Amniotic epithelial cell (primary cell): ENCODE measurements at regions not wholly inside any gene's neighbourhood (a gene's known extent, or its start where the extent isn't known, plus 50 kb on each side); places are given as distances from the start of the nearest gene placed in this dataset.

ENCODE experiments used
- DNase-seq: peaks from one replicate; pipeline ENCODE4 v3.0.0-alpha.2; 2010; ENCODE audit warnings: low read depth

DNA sequence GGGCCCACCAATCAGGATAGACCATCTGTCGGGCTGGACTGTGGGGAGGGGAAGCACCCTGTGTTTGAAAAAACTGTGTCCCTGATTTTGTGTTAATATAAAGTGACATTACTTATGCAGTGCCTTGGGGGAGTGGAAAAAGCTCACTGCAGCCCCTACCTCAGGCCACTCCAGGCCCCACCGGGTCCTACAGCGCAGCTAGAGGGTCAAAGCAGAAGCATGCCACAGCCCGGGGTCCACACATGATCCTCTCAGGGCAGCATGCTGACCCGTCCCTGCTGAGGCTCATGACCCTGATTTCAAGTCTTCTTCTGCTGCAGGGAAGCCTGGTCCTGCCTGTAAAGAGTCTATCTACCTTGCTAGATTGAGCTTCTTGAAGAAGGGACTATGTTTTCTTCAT, 133.0 kb upstream of the PLCB4 start:
- no peak for DNase-seq

DNA sequence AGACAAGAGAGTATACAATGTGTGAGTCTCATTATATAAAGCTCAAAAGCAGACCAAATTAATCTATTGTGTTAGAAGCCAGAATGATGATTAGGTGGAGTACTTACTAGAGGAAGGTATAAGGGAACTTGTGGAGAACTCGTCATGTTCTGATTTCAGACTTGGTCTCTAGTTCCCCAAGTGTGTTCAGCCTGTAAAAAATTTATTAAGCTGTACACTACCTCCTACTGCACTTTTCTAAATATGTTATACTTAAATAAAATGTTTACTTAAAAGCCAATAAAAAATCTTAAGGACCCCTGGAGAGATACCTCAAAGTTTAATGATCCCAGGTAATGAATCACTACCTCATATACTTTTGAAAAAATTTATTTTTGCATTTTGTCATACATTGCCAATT, 130.4 kb upstream of the PLCB4 start:
- DNase-seq, result no peak

DNA sequence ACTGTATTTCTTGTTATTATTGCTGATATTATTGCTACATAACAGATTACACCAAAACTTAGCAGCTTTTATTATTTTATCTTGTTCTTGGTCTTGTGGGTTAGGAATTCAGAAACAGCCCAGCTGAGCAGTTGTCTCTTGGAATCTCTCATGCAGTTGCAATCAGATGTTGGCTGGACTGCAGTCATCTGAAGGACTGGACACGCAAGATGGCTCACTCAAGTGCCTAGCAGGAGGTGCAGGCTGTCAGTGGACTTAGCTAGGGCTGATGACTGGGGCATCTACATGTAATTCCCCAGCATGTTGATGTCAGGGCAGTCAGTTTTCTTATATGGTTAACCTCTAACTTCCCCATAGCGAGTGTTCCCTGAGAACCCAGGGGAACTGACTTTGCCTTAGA, 128.6 kb upstream of the PLCB4 start:
- DNase-seq, result no peak

DNA sequence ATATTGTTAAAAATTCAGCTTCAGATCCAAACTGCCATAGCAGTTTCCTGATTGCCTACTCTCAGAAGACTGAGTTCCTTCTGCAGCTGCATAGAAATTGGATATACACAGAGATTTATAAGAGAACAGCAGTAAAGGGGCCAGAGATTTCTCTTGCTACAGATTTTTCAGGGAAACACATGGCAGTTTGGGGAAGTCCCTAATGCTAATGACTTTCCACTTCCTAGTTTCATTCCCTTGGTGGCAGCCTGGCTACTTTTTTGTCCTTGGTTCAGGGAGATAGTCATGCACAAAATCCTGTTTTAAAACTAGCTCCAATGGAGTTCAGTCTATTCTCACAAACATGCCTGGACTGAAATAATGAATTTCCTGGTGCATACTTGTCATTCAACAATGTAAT, 125.3 kb upstream of the PLCB4 start:
- no peak for DNase-seq

DNA sequence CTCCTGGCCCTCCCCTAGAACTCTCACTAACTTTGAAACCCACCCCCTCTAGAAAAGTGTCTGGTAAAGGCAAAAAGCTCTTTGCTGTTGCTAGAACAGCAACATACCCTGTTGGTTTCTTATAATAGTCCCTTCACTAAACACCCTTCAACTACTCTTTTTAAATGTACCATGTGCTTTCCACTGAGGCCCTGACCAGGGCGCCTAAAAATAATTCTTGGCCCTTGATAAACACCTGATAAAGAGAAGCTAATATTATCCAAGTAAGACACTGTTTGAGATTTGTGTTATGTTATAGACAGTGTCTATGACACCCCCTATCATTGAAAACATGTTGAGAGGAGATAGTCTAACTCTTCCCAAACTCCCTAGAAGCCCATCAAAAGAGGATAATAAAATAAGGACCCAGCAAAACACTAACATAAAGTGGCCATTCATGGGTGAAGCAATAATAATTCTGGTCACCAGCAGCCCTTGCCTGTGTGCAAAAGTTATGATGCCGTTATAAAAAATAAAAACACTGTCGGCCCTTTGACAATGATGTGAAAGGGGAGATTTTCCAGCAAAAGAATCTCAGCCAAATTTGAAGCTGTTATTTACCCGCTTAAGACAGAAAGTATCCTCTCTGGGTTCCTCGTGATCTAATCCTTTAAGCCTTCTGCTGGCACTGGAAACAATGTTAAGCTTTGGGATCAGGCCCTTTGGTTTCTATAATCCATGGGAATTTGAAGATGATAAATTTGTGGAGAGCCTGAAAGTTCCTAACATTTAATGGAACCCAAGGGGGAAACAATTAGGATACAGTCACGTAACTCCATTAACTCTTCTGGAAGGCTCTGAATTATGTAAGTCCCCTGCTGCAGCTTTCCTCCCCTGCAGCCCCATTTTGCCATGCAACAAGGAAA, 122.6 kb upstream of the PLCB4 start:
- DNase-seq, result peak; percentile 25

DNA sequence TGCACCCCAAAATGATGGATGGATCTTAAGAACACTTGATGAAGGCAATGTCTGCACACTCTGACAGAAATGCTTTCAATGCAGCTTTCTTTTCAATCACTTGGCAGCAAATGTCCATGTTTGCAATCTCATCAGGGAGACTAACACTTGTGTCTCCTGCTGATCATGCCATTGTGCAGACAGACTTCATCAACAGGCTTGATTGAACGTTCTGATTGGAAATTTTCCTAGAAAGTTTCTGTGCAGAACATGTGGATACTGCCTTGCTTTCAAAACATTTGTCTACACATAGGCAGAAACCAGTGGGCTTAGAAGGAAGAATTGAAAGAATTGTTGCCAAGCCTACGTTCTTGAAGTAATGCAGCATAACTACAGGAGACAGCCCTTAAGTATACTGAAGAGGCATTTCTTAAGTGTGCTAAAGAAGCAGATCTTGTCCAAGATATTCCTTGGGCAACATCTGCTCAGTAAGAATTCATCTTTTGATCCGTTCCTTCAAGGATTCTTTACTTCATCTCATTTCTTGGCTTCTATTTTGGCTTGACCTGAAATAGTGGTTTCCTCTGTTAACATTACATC, 120.4 kb upstream of the PLCB4 start:
- no peak for DNase-seq

DNA sequence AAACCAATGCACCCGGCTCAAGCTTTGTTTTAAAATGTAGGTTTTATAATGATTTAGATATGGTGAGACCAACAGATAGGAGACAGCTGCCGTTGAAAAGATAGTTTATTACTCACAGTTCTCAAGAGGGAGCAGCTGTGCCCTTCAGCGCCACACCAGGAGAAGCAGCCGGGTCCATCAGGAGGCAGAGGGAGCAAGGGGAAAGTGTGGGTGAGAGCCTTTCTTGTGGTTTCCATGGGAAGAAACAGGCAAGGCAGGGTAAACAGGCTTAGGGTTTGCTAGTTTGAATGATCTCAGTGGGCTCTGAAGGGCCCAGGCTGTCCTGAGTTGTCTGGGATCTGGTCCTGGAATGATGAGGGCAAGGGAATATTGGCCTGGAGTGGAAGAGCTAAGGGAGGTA, 117.7 kb upstream of the PLCB4 start:
- DNase-seq, result no peak

DNA sequence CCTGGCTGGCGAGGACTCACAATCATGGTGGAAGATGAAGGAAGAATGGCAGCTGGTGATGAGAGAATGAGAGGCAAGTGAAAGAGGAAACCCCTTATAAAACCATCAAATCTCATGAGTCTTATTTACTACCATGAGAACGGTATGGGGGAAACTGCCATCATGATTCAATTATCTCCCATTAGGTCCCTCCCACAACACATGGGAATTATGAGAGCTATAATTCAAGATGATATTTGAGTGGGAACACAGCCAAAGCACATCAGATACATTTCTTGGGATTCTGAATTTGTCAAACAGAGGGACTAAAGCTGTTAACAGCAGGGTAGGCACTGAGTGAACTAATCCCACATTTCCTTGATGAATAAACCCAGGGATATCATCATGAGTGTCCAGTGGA, 116.2 kb upstream of the PLCB4 start:
- no peak for DNase-seq

DNA sequence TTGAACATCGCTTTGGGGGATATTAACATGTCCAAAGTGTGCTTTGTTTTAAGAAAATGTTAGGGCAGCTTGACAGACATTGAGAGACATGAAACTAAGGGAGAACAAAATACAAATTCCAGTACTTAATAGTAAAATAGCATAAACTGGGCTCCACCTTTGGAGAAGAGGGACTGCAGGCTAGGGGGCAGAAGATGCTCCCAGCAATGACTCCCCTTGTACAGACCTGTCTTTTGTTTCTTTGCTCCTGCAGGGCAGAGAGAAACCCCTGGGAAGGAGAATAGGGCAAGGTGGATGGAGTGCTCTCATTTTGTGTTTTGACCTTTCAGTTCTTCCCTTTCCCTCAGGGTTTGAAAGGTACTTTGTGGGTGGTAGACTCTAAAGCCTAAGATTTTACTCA, 115.6 kb upstream of the PLCB4 start:
- no peak for DNase-seq

DNA sequence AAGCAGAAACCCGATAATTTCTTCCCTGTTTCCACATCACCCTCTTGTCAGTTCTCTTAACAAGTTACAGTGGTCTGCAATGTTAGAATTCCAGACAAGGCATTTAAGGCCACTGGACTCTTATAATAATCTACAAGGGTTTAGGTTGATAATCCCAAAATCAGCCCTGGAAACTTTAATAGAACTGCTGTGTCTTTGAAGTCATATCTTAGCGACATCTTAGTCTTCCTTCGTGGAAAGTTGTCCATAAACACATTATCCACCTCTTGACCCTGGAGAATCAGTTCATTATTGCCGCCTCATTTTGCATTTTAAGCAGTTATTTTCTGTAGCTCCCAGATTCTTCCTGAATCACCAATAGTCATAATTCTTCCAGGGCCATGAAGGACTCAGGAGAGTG, 108.6 kb upstream of the PLCB4 start:
- no peak for DNase-seq

DNA sequence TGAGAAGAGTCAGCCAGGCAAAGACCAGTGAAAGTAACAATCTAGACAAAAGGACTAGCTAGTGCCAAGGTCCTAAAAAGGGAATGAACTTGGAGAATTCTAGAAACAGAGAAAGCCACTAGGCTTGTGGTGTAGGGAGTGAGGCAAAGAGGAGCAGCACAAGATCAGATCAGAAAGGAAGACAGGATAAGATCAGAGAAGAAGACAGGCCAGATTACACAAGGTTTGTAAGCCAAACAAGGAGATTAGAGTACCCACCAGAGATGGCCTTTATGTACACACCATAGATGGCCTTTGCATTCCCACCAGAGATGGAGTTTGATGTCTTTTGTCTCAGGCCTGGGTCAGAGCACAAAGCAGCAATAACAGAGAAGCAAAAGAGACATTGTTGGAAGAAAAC, 105.6 kb upstream of the PLCB4 start:
- DNase-seq, result no peak

DNA sequence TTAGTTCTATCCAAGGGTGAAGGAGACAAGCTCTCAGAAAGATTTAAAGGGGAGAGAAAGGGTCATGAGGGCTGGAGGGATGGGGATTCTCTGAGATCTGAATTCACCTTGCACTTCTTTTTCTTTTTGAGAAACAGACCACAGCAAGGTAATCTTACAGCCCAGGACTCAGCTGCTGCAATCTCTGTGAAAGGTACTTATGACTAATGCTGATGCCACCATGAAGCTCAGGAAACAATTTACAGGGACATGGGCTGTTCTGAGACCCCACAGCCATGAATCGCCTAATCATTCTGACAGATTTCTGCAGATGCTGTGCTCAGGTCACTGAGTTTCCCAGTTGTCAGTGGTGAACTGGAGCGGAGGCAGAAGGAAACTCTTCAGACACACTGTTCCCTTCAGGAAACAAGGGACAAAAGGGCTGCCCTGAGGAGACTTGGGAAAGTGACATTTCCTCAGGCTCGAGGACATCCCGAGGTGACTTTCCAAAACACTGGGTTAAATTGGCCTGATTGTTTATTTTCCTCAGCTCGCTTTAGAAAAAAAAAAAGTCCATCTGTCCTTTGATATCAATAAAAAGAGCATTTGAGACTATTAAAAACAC, 103.8 kb upstream of the PLCB4 start:
- DNase-seq, result no peak

DNA sequence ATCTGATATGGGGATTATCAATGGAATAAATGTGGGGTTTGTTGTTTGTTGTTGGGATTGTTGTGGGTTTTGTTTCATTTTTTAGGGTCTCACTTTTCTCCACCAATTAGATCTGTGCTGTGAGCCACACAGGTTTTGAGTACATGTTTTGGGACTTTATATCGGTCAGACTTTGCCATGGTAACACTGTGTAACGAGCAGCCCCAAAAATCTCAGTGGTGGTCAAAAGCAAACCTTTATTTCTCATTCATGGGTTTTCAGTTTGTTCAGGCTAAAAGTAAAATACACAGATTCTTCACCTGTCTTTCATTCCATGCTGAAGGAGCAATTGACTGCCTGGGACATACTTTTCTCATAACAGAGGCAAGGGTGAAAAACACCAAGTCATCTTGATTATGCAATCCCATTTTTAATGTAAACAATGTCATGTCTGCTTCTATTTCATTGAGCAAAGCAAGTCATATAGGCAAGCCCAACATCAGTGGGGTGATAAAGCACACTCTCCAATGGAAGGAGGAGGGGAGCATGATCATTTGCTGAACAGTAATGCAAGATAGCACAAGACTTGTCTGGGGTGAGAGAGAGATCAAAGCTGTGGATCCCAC, 101.1 kb upstream of the PLCB4 start:
- no peak for DNase-seq

DNA sequence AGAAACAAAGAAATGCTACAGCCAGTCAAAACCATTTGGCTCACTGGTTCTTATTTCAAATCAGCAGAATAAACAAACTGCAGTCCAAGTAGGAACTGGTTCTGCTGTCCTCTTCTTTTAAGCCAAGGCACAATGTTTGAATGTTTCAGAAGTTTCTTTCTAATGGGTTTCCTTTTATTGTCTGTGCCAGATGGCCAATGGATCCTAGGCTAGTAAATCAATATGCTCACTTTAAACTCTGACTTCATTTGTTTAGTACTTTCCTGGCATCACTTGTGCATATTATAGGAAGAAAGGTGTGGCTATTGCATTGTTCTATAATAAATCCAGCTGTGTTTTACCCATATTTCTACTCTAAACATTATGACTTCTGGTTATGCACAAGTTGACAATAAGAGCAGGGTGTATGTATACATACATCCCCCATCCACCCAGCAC, 99.7 kb upstream of the PLCB4 start:
- DNase-seq, result no peak

DNA sequence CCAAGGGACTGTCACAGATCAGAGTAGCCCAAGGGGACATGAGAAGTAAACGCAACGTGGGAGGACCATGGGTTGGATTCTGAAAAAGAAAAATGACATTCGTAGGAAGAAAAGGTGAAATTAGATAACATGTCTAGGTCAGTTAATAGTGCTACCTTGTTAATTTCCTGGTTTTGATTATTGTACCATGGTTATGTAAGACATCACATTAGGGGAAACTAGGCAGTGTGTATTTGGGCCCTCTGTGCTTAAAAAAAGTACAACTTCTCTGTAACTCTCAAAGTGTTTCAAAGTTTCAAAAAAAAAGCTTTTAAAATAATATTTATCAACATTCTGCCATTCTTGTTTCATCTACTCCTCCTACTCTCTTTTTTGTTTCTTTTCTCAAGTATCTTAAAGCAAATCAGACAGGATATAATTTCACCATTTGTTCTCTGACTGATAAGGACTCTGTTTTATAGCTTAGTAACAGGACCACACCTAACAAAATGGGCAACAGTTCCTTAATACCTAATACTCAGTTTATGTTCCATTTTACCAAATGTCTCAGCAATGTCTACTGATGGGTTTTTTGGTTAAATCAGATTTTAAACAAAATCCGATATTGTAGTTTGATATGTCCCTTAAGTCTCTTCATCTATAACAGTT, 97.1 kb upstream of the PLCB4 start:
- DNase-seq, result no peak

DNA sequence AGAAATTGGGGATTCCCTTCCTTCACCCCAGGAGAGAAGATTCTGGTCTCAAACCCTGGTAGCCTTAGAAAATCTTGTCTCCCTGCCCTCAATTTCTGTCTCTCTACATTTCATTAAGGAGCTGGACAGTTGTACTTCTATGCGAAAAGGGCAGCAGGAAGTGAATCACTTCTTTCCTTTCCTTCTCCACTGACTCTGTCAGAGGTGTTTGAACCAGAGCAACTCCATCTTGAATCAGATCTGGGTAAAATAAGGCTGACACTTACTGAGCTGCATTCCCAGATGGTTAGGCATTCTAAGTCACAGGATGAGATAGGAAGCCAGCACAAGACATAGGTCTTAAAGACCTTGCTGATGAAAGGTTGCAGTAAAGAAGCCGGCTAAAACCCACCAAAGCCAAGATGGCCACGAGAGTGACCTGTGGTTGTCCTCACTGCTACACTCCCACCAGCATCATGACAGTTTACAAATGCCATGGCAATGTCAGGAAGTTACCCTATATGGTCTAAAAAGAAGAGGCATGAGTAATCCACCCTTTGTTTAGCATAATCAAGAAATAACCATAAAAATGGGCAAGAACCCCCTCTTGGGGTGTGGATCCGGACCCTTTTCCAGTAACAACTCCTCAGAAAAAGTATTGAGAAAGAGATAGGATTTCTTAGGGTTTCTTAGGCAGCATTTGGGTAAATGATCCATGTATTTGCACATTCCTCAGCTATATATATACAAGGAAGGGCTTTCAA, 95.8 kb upstream of the PLCB4 start:
- no peak for DNase-seq

DNA sequence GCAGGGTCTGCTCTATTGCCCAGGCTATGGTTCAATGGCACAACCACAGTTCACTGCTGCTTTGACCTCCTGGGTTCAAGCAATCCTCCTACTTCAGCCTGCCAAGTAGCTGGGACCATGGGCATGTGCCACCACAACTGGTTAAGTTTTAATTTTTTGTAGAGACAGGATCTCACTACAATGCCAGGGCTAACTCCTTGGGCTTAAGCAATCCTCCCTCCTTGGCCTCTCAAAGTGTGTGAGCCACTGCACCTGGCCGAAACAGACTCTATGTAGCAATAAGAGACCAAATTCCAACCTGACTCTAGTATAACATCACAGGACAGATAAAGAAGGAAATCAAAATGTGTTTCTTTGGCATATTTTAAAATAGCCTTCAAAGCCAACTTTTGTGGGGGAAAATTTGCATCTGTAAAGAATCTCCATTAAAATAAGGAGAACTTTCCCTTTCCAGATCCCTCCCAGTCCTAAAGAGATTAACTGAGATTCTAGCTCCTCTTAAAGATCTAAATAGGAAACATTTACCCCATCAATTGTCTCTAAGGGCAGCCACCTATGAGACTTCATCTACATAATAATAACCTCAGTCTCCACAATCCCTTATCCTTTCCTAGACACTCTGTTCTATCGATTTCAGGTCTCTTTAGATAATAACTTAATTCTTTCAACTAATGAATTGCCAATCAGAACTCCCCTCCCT, 94.7 kb upstream of the PLCB4 start:
- no peak for DNase-seq

DNA sequence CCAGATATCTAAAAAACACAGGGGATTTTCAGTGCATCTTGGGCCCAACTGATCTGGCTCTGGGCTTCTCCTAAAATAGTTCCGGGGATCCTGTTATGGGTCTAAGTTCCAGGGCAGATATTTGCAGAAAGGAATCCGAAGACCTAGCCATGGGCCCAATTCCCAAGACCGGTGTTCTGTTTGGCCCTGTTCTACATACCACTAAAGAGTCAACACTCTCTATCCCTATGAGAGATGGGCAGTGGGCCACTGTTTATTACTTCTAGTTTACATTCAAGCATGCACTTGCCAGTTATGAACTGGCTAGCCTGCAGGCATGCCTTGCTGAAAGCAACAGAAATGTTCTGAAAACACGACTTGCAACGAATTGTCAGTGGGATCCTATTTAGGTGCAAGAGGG, 87.4 kb upstream of the PLCB4 start:
- DNase-seq, result no peak

DNA sequence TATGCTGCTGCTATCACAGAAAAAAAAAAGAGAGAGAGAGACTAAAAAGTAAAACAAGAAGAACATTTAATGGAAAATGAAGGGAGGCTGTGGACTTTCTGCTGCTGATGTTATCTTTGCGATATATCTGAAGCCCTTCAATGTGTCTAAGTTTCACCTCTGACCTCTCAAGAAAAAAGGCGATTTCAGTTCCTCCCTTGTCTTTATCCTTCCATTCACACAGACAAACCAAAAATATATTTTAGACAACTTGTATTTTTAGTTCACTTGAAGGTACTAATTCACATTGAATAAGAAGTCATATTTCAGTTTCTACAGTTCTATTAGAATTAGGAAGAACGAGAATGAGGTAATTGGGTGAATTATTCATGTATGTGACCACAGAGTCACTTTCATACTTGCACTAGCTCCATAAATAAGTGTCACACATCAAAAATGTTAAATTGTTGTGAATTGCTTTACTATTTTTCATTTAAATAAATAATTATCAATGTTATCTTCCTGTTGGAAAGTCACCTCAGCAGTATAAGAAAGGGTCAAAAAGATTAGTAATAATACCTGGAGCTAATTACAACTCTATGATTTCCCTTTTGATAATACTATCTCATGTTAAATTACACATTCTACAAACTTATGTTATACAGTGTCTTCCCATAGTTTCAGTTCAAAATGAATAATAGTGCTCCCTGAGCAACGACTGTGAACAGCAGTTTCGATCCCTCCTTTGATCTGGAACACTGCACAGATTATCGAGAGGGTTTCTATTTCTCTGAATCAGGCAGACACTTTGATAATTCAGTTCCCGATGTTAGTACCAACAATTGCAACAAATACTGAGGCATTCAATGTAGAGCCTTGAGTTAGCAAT, 85.2 kb upstream of the PLCB4 start:
- no peak for DNase-seq

DNA sequence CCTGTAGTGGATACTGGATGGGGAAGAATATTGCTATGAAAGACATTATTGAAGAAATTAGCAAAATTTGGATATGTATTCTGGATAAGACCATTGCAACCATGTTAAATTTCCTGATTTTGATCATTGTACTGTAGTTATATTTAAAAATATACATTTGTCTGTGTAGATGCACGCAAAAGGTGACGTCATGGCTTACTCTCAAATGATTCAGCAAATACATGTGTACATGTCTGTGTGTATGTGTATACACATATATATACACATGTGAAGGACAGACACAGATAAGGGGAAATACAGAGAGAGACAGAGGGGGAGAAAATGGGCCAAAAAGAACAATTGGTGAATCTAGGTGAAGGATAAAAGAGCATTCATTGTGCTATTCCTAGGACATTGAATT, 82.3 kb upstream of the PLCB4 start:
- DNase-seq, result no peak
